ENCODE measurements at regions not wholly inside any gene's neighbourhood (a gene's known extent, or its start where the extent isn't known, plus 50 kb on each side); places are given as distances from the start of the nearest gene placed in this dataset.

GRCh38 chrX:27162496-27162895 is 300.6 kb downstream of the PPP4R3C start:
- TF ChIP-seq POLR2A (IDR thresholded peaks at IDR 0.05) (no peak), CTCF (IDR thresholded peaks at IDR 0.05) (no peak)
